ENCODE measurements at regions not wholly inside any gene's neighbourhood (a gene's known extent, or its start where the extent isn't known, plus 50 kb on each side); places are given as distances from the start of the nearest gene placed in this dataset.

GRCh38 chr10:63755441-63755840 is 234.2 kb downstream of the REEP3 start:
- no peak for ATAC-seq (ENCODE audit: low read depth)
- no peaks in the 10 kb centered on the region for H3K79me2 ChIP-seq (ENCODE audit: control insufficient read depth, insufficient read depth, low read length)
- no peaks in the 10 kb centered on the region for H3K36me3 ChIP-seq (replicated peaks in 1 of 2; ENCODE audit: control extremely low read depth in 1 of 2, control insufficient read depth in 1 of 2, extremely low read depth in 1 of 2, insufficient read depth in 2 of 2, low read length in 1 of 2)
- no peak for DNase-seq
- WGBS (ENCODE audit: insufficient coverage): 100% methylated on average over 2 of the region's 2 CpGs
- H3K4me2 ChIP-seq (replicated peaks; ENCODE audit: low read depth, low read length, poor library complexity, severe bottlenecking): no peak overlapping the region
- peaks cover 0 to 8% (median 3%) of the 10 kb centered on the region in 4 experiments for H3K27me3 ChIP-seq (replicated peaks in 1 of 4; ENCODE audit: control extremely low read depth in 1 of 4, control insufficient read depth in 3 of 4, insufficient read depth in 4 of 4, low read length in 3 of 4)
- H3K27ac Mint-ChIP-seq: no peak overlapping the region
- H2AFZ ChIP-seq (ENCODE audit: insufficient read depth, low read depth, low read length, poor library complexity, severe bottlenecking): no peak overlapping the region
- no peak overlapping the region for H3K4me3 Mint-ChIP-seq
- H4K20me1 ChIP-seq (ENCODE audit: control insufficient read depth, insufficient read depth, low read length, poor library complexity, severe bottlenecking): no peaks in the 10 kb centered on the region
- no peak overlapping the region for H3K9ac ChIP-seq (ENCODE audit: low read length)
- TF ChIP-seq CTCF (IDR thresholded peaks at IDR 0.05): no peak
- no peak for TF ChIP-seq EZH2 (IDR thresholded peaks at IDR 0.05; ENCODE audit: borderline replicate concordance, insufficient read depth, low read depth, low read length, poor library complexity, severe bottlenecking)
- peaks cover 24% of the 10 kb centered on the region for H3K27me3 Mint-ChIP-seq
- POLR2A ChIA-PET: no interaction called here
- no peaks in the 10 kb centered on the region for H3K4me1 Mint-ChIP-seq
- no peaks in the 10 kb centered on the region for H3K9me3 Mint-ChIP-seq (ENCODE audit: insufficient read depth)
- H3K4me1 ChIP-seq (ENCODE audit: control insufficient read depth in 2 of 2, insufficient read depth in 2 of 2, low read length in 2 of 2): no peaks in the 10 kb centered on the region
- H3K4me3 ChIP-seq (ENCODE audit: control extremely low read depth in 1 of 5, extremely low read depth in 1 of 5, insufficient read depth in 1 of 5, low read depth in 2 of 5, low read length in 4 of 5): no peak overlapping the region
- intact Hi-C loops (cut with micrococcal nuclease): no loop called here
- H3K27ac ChIP-seq (ENCODE audit: low read length in 2 of 2): no peak overlapping the region
- H3K9me3 ChIP-seq (ENCODE audit: control extremely low read depth in 1 of 3, control insufficient read depth in 2 of 3, insufficient read depth in 1 of 3, low read length in 2 of 3): no peaks in the 10 kb centered on the region
- CTCF ChIA-PET: no interaction called here

- POLR2A ChIA-PET: no interaction called here
- H3K27ac Mint-ChIP-seq: no peak overlapping the region
- peaks cover 0 to 8% (median 3%) of the 10 kb centered on the region in 4 experiments for H3K27me3 ChIP-seq (replicated peaks in 1 of 4; ENCODE audit: control extremely low read depth in 1 of 4, control insufficient read depth in 3 of 4, insufficient read depth in 4 of 4, low read length in 3 of 4)
- H3K4me2 ChIP-seq (replicated peaks; ENCODE audit: low read depth, low read length, poor library complexity, severe bottlenecking): no peak overlapping the region
- H3K9ac ChIP-seq (ENCODE audit: low read length): no peak overlapping the region
- H3K4me3 Mint-ChIP-seq: no peak overlapping the region
- H4K20me1 ChIP-seq (ENCODE audit: control insufficient read depth, insufficient read depth, low read length, poor library complexity, severe bottlenecking): no peaks in the 10 kb centered on the region
- TF ChIP-seq CTCF (IDR thresholded peaks at IDR 0.05) (no peak), EZH2 (IDR thresholded peaks at IDR 0.05; ENCODE audit: borderline replicate concordance, insufficient read depth, low read depth, low read length, poor library complexity, severe bottlenecking) (no peak)
- peaks cover 36% of the 10 kb centered on the region for H3K27me3 Mint-ChIP-seq
- no peaks in the 10 kb centered on the region for H3K4me1 ChIP-seq (ENCODE audit: control insufficient read depth in 2 of 2, insufficient read depth in 2 of 2, low read length in 2 of 2)
- H3K36me3 ChIP-seq (replicated peaks in 1 of 2; ENCODE audit: control extremely low read depth in 1 of 2, control insufficient read depth in 1 of 2, extremely low read depth in 1 of 2, insufficient read depth in 2 of 2, low read length in 1 of 2): no peaks in the 10 kb centered on the region
- H2AFZ ChIP-seq (ENCODE audit: insufficient read depth, low read depth, low read length, poor library complexity, severe bottlenecking): no peak overlapping the region
- H3K9me3 Mint-ChIP-seq (ENCODE audit: insufficient read depth): no peaks in the 10 kb centered on the region
- CTCF ChIA-PET: interaction anchor here (1.1 kb wide), 1 partner anchor 37 kb away, joined by 3 read pairs; no protein-coding TSS in a partner anchor
- H3K9me3 ChIP-seq (ENCODE audit: control extremely low read depth in 1 of 3, control insufficient read depth in 2 of 3, insufficient read depth in 1 of 3, low read length in 2 of 3): no peaks in the 10 kb centered on the region
- no peaks in the 10 kb centered on the region for H3K79me2 ChIP-seq (ENCODE audit: control insufficient read depth, insufficient read depth, low read length)
- intact Hi-C loops (cut with micrococcal nuclease): no loop called here
- DNase-seq: no peak
- H3K4me1 Mint-ChIP-seq: no peaks in the 10 kb centered on the region
- WGBS (ENCODE audit: insufficient coverage): no CpG with 5 or more reads among the region's 2 CpGs
- H3K27ac ChIP-seq (ENCODE audit: low read length in 2 of 2): no peak overlapping the region
- no peak overlapping the region for H3K4me3 ChIP-seq (ENCODE audit: control extremely low read depth in 1 of 5, extremely low read depth in 1 of 5, insufficient read depth in 1 of 5, low read depth in 2 of 5, low read length in 4 of 5)
- no peak for ATAC-seq (ENCODE audit: low read depth)
Measured at GRCh38 chr10:63757067-63757466, 235.9 kb downstream of the REEP3 start.

Measured in B cell (primary cell).